MM.1S (cell line): ENCODE measurements at regions not wholly inside any gene's neighbourhood (a gene's known extent, or its start where the extent isn't known, plus 50 kb on each side); places are given as distances from the start of the nearest gene placed in this dataset.

ENCODE experiments used
- EZH2 ChIP-seq: fragments of 300-600 bp; sonication (generic); optimal IDR thresholded peaks from 2 replicates; pipeline ENCODE3; 2017; ENCODE audit warnings: low read depth, mild to moderate bottlenecking, antibody characterized with exemption, low read length, mixed read lengths
- EZH2phosphoT487 ChIP-seq: fragments of 300-600 bp; sonication (generic); IDR thresholded peaks from 2 replicates; pipeline ENCODE4 v1.6.1; 2018; ENCODE audit warnings: antibody characterized with exemption, low read length
- TF ChIP-seq, protein P1 (sequence below): fragments of 300-600 bp; sonication (generic); IDR thresholded peaks from 2 replicates; pipeline ENCODE4 v1.5.1; 2016; ENCODE audit warnings: antibody characterized with exemption, low read length, mixed read lengths

GRCh38 chr10:78346721-78347120 is 313.1 kb downstream of the RPS24 start:
- TF ChIP-seq EZH2 (no peak), EZH2phosphoT487 (no peak)
- TF ChIP-seq, protein P1, sequence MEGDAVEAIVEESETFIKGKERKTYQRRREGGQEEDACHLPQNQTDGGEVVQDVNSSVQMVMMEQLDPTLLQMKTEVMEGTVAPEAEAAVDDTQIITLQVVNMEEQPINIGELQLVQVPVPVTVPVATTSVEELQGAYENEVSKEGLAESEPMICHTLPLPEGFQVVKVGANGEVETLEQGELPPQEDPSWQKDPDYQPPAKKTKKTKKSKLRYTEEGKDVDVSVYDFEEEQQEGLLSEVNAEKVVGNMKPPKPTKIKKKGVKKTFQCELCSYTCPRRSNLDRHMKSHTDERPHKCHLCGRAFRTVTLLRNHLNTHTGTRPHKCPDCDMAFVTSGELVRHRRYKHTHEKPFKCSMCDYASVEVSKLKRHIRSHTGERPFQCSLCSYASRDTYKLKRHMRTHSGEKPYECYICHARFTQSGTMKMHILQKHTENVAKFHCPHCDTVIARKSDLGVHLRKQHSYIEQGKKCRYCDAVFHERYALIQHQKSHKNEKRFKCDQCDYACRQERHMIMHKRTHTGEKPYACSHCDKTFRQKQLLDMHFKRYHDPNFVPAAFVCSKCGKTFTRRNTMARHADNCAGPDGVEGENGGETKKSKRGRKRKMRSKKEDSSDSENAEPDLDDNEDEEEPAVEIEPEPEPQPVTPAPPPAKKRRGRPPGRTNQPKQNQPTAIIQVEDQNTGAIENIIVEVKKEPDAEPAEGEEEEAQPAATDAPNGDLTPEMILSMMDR: no peak
